Activated T-cell treated with anti-CD3 and anti-CD28 coated beads for 24 hours (primary cell): ENCODE measurements at regions not wholly inside any gene's neighbourhood (a gene's known extent, or its start where the extent isn't known, plus 50 kb on each side); places are given as distances from the start of the nearest gene placed in this dataset.
A peak's percentile ranks its signal among the peaks of the same experiment; 100 is the strongest.
"Not testable (repeated sequence)": the region's sequence is repeated elsewhere in the genome, so short reads cannot be mapped to it uniquely, and the experiment has no call there.

Experiments
- DNase-seq: peaks from one replicate; pipeline ENCODE4 v3.0.0-alpha.2; 2020; ENCODE audit warnings: low read depth

- no peak for DNase-seq
These were observed 50.8 kb upstream of the MBOAT1 start for GRCh38 chr6:20263059-20263458.

GRCh38 chr6:20265842-20266241 is 53.6 kb upstream of the MBOAT1 start:
- DNase-seq, result no peak

- no peak for DNase-seq
These were observed 54.8 kb upstream of the MBOAT1 start for GRCh38 chr6:20266851-20267608.

- DNase-seq, result no peak
These were observed 56.9 kb upstream of the MBOAT1 start for GRCh38 chr6:20269181-20269580.

DNA sequence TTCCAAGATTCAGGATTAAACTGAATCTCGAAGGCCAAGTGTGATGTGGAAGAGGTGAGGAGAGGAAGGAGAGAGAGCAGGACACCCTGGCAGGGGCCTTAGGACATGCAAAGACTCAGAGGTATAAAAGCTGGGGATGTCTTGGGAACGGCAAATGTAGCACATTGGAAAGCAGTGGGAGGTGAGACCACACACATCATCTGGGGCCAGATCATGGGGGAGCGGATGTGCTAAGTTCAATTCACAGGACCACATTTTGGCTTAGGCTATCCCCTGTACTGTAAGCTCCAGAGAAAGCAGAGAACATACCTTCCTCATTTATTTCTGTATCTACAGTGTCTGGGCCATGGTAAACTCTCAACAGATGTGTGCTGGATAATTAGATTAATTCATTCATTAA is 59.5 kb upstream of the MBOAT1 start:
- DNase-seq, result no peak

GRCh38 chr6:20274137-20274536 is 61.9 kb upstream of the MBOAT1 start:
- DNase-seq, result no peak

DNA sequence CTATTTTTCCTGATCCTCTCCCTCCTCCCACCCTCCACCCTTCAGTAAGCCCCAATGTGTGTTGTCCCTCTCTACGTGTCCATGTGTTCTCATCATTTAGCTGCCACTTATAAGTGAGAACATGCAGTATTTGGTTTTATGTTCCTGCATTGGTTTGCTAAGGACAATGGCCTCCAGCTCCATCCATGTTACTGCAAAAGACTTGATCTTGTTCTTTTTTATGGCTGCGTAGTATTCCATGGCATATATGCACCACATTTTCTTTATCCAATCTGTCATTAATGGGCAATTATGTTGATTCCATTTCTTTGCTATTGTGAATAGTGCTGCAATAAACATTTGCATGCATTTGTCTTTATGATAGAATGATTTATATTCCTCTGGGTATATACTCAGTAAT is 63.6 kb upstream of the MBOAT1 start:
- DNase-seq, result not testable (repeated sequence)

GRCh38 chr6:20277724-20278123 is 65.5 kb upstream of the MBOAT1 start:
- not testable (repeated sequence) for DNase-seq

DNA sequence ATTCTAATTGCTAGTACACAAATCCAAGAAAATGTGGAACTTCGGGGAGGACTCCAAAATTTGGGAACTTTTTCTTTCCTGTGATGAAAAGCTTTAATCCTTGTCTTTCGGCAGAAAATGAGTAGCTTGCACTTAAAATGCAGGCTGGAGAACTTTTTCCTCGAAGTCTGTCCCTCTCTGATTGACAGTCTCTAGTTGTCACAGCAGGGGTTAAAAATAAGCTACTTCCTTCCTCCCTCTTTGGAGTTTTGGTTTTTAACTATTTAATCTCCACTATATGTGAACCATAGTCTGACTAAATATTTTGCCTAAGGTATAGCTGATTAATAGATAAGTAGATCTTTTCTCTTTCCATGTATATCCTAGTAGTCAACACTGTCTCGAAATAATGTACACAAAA is 66.8 kb upstream of the MBOAT1 start:
- DNase-seq, result no peak

DNA sequence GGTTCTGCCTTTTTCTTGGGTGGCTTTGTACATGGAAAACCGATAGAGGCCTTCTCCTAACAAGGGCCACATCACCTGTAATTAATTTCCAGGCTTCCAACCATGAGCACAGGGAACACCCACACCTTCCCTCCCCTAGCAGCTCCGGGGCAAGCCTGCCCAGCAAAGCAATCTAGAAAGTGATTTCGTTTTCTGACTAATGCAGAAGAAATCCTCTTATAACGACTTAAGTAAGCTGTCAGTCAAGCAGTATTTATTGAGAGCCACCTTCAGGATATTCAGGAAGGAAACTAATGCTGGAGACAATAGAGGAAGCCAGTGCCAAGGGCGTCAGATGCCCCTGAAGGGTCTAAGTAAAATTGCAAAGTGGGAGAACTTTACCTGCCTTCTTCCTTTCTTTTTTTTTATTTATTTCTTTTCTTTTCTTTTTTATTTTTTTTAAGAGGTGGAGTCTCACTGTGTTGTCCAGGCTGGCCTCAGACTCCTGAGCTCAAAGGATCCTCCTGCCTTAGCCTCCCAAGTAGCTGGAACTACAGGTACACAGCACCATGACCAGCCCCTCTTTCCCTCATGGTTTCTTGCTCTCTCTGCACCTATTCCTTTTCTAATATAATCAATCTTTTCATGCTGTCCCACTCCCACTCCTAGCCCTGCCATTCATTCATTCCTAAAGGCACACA is 67.5 kb upstream of the MBOAT1 start:
- DNase-seq, result no peak

DNA sequence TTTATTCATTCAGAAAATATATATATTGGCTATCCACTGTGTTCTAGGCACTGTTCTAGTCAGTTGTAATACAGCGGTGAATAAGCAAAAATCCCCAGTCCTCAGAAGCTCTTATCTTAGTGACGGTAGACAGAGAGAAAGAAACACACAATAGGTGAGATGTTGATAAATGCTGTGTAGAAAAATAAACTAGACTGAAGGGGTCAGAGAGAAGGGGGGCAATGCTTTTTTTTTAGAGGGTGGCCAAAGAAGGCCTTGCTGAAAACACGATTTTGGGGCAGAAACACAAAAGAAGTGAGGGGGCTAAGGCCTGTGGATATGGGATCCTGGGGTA is 68.0 kb upstream of the MBOAT1 start:
- DNase-seq, result no peak

DNA sequence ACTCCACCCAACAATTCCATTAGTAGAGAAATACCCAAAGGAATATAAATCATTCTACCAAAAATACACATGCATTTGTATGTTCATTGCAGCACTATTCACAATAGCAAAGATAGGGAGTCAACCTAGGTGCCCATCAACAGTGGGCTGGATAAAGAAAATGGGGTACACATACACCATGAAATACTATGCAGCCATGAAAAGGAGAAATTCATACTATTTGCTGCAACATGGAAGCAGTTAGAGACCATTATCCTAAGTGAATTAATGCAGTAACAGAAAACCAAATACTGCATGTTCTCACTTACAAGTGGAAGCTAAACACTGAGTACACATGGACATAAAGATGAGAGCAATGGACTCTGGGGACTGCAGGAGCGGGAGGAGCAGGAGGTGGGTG is 72.4 kb upstream of the MBOAT1 start:
- DNase-seq, result no peak

DNA sequence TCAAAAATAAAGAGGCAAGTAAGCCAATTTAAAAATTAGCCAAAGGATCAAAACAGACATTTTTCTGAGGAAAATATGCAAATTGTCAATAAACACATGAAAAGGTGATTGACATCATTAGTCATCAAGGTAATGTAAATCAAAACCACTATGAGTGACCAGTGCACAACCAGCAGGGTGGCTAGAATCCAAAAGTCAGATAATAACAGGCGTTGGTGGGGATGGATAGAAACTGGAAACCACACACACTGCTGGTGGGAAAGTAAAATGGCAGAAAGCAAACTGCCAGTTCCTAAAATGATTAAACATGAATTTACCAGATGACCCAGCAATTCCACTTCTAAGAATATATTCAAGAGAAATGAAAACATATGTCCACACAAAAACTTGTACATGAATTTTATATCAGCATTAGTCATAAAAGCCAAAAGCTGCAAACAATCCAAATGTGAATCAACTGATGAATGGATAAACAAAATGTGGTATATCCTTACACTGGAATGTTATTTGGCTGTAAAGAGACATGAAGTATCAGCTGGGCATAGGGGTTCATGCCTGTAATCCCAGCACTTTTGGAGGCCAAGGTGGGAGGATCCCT is 74.8 kb upstream of the MBOAT1 start:
- DNase-seq, result no peak

- peak; percentile 70 for DNase-seq
These were observed 79.7 kb upstream of the MBOAT1 start for GRCh38 chr6:20291764-20292580.

DNA sequence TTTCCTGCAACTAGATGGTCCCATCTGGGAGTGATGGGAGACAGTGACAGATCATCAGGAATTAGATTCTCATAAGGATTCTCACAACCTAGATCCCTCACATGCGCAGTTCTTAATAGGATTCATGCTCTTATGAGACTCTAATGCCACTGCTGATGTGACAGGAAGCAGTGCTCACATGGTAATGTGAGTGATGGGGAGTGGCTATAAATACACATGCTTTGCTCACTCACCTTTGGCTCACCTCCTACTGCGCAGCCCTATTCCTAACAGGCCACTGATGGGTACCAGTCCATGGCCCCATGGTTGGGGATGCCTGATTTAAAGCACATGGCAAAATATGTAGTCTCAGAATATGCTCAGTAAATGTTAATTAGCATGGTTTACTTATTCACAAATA is 80.6 kb upstream of the MBOAT1 start:
- no peak for DNase-seq

DNA sequence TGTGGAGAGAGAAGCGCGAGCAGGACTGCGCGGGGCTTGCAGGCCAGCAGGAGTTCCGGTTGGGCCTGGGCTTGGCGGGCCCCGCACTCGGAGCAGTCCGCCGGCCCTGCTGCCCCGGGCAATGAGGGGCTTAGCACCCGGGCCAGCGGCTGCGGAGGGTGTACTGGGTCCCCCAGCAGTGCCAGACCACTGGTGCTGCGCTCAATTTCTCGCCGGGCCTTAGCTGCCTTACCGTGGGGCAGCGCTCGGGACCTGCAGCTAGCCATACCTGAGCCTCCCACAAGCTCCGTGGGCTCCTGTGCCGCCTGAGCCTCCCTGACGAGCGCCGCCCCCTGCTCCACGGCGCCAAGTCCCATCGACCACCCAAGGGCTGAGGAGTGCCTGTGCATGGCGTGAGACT is 89.0 kb upstream of the MBOAT1 start:
- no peak for DNase-seq

GRCh38 chr6:20302168-20302567 is 89.9 kb upstream of the MBOAT1 start:
- DNase-seq, result no peak

- DNase-seq, result no peak
These were observed 90.5 kb upstream of the MBOAT1 start for GRCh38 chr6:20302702-20303251.

DNA sequence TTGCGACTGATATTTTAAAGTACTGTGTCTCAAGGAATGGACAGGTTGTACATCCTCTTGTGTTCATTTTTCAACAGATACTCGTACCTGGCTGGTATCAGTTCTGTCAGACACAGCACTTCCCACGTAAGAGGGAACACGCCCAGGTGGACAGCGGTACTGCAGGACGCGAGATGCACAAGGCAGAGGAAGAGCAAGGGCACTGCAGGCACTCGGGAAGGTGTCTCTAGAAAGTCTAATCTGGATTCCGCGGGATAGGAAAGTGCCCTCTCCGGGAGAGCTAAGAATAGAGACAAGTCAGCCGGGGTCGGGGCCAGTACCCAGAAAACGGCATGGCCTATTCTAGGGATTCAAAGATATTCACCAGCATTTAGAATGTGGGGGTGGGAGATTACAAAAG is 94.2 kb upstream of the MBOAT1 start:
- no peak for DNase-seq

GRCh38 chr6:20309186-20309585 is 92.5 kb upstream of the E2F3 start:
- no peak for DNase-seq

- DNase-seq, result no peak
These were observed 91.5 kb upstream of the E2F3 start for GRCh38 chr6:20310185-20310584.

DNA sequence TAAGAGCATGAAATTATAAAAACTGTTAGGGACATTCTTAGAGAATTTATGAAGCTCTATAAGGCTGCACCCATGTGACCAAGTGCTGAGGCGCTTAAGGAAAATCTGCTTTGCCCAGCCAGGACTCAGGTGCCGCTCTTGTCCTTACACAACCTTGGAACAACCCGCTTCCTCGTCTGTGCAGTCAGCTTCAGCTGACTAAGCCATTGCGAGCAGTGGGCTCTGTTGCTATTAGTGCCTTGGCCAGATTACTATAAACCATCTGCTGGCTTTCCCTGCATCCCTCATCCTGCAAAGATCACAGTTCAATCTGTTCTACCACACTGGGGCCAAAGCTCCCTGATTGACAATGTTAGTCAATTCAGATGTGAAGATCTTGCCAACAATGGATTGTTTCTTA is 89.1 kb upstream of the E2F3 start:
- no peak for DNase-seq
